HFFc6 (cell line): ENCODE measurements at regions not wholly inside any gene's neighbourhood (a gene's known extent, or its start where the extent isn't known, plus 50 kb on each side); places are given as distances from the start of the nearest gene placed in this dataset.

Experiments
- DNase-seq: peaks from one replicate; pipeline ENCODE4 v3.0.0-alpha.2; 2018
- H3K27ac Mint-ChIP-seq: 2 replicates; pipeline ENCODE4 v1.8.0; 2020; ENCODE audit warnings: mild to moderate bottlenecking, mixed read lengths
- H3K27me3 Mint-ChIP-seq: 2 replicates; pipeline ENCODE4 v1.8.0; 2021; ENCODE audit warnings: mild to moderate bottlenecking, moderate library complexity, mixed read lengths; ENCODE audit not compliant: insufficient read depth
- H3K36me3 Mint-ChIP-seq: 2 replicates; pipeline ENCODE4 v1.8.0; 2021; ENCODE audit warnings: low read depth, mixed read lengths
- H3K4me1 Mint-ChIP-seq: 2 replicates; pipeline ENCODE4 v1.8.0; 2020; ENCODE audit warnings: low read depth, mixed read lengths
- H3K4me3 Mint-ChIP-seq: 2 replicates; pipeline ENCODE4 v1.8.0; 2020; ENCODE audit warnings: mild to moderate bottlenecking, moderate library complexity, mixed read lengths
- H3K9me3 Mint-ChIP-seq: 2 replicates; pipeline ENCODE4 v1.8.0; 2020; ENCODE audit warnings: mild to moderate bottlenecking, mixed read lengths
- TF ChIP-seq, protein P1 (sequence below): fragments of 200-600 bp; sonication (generic); IDR thresholded peaks from 2 replicates; pipeline ENCODE4 v1.5.0; 2021; ENCODE audit warnings: antibody characterized with exemption, mild to moderate bottlenecking

DNA sequence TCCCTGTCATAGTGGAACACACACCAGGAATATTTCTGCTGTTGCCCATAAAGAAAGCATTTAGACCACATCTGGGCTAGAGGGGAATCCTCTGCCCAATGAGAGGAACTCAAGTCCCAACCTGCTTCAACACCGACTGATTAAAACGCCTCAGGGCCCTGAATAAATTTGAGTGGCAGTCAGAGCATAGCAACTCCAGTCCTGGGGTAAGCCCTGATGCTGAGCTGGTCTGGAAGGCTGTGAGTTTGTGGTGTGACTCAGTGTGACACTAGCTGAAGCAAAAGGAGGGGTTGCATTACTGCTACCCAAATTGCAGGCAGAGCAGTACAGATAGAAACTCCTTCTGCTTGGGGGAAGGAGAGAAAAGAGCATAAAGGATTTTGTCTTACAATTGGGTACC lies 148.3 kb downstream of the PRDM9 start:
- DNase-seq, result no peak
- peaks cover 26% of the 10 kb centered on the region for H3K9me3 Mint-ChIP-seq
- no peak overlapping the region for H3K27ac Mint-ChIP-seq
- no peaks in the 10 kb centered on the region for H3K36me3 Mint-ChIP-seq
- TF ChIP-seq, protein P1, sequence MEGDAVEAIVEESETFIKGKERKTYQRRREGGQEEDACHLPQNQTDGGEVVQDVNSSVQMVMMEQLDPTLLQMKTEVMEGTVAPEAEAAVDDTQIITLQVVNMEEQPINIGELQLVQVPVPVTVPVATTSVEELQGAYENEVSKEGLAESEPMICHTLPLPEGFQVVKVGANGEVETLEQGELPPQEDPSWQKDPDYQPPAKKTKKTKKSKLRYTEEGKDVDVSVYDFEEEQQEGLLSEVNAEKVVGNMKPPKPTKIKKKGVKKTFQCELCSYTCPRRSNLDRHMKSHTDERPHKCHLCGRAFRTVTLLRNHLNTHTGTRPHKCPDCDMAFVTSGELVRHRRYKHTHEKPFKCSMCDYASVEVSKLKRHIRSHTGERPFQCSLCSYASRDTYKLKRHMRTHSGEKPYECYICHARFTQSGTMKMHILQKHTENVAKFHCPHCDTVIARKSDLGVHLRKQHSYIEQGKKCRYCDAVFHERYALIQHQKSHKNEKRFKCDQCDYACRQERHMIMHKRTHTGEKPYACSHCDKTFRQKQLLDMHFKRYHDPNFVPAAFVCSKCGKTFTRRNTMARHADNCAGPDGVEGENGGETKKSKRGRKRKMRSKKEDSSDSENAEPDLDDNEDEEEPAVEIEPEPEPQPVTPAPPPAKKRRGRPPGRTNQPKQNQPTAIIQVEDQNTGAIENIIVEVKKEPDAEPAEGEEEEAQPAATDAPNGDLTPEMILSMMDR, result no peak
- H3K4me3 Mint-ChIP-seq, result no peak overlapping the region
- H3K4me1 Mint-ChIP-seq, result no peaks in the 10 kb centered on the region
- no peaks in the 10 kb centered on the region for H3K27me3 Mint-ChIP-seq

- H3K27ac Mint-ChIP-seq, result no peak overlapping the region
- H3K36me3 Mint-ChIP-seq, result no peaks in the 10 kb centered on the region
- no peak for DNase-seq
- no peaks in the 10 kb centered on the region for H3K4me1 Mint-ChIP-seq
- no peak overlapping the region for H3K4me3 Mint-ChIP-seq
- H3K9me3 Mint-ChIP-seq, result peaks cover 31% of the 10 kb centered on the region
- H3K27me3 Mint-ChIP-seq, result no peaks in the 10 kb centered on the region
- TF ChIP-seq, protein P1, result no peak
These were observed 168.0 kb downstream of the PRDM9 start for GRCh38 chr5:23675456-23675855.

- H3K4me1 Mint-ChIP-seq, result no peaks in the 10 kb centered on the region
- TF ChIP-seq, protein P1, result no peak
- DNase-seq, result no peak
- H3K9me3 Mint-ChIP-seq, result peaks cover 28% of the 10 kb centered on the region
- H3K36me3 Mint-ChIP-seq, result no peaks in the 10 kb centered on the region
- H3K27me3 Mint-ChIP-seq, result no peaks in the 10 kb centered on the region
- H3K4me3 Mint-ChIP-seq, result no peak overlapping the region
- H3K27ac Mint-ChIP-seq, result no peak overlapping the region
These were observed 170.6 kb downstream of the PRDM9 start for GRCh38 chr5:23677996-23678395.

DNA sequence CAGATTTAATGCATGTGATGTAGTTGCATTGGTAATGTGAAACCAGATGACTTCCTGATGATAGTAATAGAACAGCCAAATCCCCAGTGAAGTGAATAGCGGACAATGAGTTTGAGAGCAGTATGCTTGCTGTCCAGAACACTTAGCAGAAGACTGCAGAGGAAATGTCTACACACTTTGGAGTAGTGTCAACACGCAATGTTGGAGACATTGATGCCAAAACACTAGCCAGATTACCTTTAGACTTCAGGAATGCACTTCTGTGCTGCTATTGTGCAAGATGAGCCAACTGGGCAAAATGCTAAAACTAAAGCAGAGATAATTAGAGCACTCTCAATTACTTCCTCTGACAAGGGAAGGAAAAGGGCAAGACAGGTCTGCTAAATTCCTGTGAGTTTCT lies 176.7 kb downstream of the PRDM9 start:
- Mint-ChIP-seq H3K9me3 (peaks cover 25% of the 10 kb centered on the region), H3K4me3 (no peak overlapping the region), H3K36me3 (no peaks in the 10 kb centered on the region), H3K27ac (no peak overlapping the region), H3K4me1 (no peaks in the 10 kb centered on the region), H3K27me3 (peaks cover 3% of the 10 kb centered on the region; the same call in 1 of the 2 replicates)
- no peak for DNase-seq
- TF ChIP-seq, protein P1, result no peak

- Mint-ChIP-seq H3K4me1 (no peaks in the 10 kb centered on the region), H3K27ac (no peak overlapping the region), H3K36me3 (no peaks in the 10 kb centered on the region), H3K4me3 (no peak overlapping the region), H3K27me3 (no peaks in the 10 kb centered on the region), H3K9me3 (peaks cover 27% of the 10 kb centered on the region)
- TF ChIP-seq, protein P1, result no peak
- no peak for DNase-seq
These were observed 196.8 kb downstream of the PRDM9 start for GRCh38 chr5:23703940-23704855.
